ENCODE measurements at regions not wholly inside any gene's neighbourhood (a gene's known extent, or its start where the extent isn't known, plus 50 kb on each side); places are given as distances from the start of the nearest gene placed in this dataset.

DNA sequence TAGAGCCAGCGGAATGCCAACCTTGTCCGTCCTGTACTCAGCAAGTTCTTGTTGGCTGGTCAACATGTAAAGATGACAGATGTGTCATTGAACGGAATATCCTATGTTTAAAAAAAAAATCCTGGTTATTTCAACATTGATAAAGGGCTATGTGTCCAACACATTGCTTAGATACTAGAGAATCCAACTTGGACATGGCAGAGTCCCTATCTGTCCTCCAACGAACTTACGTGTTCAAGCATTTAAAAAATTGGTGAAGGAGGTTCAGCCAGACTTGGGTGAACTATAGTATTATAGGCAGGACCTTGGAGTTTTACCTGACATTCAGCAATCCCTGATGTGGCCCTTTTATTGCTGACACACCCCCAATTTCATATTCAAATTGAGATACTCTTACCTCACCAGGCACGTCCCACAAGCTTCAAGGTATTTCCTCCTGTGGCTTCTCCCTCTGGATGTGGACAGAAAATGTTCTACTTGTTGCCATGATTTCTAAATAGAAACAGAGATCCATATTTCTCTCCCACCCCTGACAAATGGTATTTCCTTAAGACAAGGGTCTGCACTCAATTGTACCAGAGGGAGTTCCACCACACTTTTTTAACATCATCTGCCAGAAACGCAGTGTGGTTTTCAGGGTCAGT, 207.7 kb upstream of the TPM1 start:
- TF ChIP-seq, protein P1, sequence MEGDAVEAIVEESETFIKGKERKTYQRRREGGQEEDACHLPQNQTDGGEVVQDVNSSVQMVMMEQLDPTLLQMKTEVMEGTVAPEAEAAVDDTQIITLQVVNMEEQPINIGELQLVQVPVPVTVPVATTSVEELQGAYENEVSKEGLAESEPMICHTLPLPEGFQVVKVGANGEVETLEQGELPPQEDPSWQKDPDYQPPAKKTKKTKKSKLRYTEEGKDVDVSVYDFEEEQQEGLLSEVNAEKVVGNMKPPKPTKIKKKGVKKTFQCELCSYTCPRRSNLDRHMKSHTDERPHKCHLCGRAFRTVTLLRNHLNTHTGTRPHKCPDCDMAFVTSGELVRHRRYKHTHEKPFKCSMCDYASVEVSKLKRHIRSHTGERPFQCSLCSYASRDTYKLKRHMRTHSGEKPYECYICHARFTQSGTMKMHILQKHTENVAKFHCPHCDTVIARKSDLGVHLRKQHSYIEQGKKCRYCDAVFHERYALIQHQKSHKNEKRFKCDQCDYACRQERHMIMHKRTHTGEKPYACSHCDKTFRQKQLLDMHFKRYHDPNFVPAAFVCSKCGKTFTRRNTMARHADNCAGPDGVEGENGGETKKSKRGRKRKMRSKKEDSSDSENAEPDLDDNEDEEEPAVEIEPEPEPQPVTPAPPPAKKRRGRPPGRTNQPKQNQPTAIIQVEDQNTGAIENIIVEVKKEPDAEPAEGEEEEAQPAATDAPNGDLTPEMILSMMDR (IDR thresholded peaks at IDR 0.05), result no peak
- TF ChIP-seq ZFX (IDR thresholded peaks at IDR 0.05; ENCODE audit: borderline replicate concordance), result no peak

All from 22Rv1 (cell line).